ENCODE measurements at regions not wholly inside any gene's neighbourhood (a gene's known extent, or its start where the extent isn't known, plus 50 kb on each side); places are given as distances from the start of the nearest gene placed in this dataset.

- RAD21 ChIA-PET (ENCODE audit: low non-redundant PET in 1 of 2, low total read pairs in 2 of 2, uncharacterized antibody in 2 of 2, unreplicated experiment in 2 of 2) = no interaction called here
- DNase-seq (ENCODE audit: low read depth, low spot score) = no peak
- Histone ChIP-seq H3K4me2 (ENCODE audit: low read length) (no peak overlapping the region), H2AFZ (ENCODE audit: low read depth, low read length, poor library complexity, severe bottlenecking) (no peak overlapping the region), H4K20me1 (ENCODE audit: insufficient read depth) (no peaks in the 10 kb centered on the region), H3K27ac (ENCODE audit: low read depth, low read length) (no peak overlapping the region), H3K79me2 (ENCODE audit: insufficient read depth, low read length) (no peaks in the 10 kb centered on the region), H3K4me3 (replicated peaks in 1 of 2; ENCODE audit: low read depth in 1 of 2, low read length in 2 of 2) (no peak overlapping the region), H3K9me3 (ENCODE audit: control insufficient read depth in 1 of 2, insufficient read depth in 1 of 2, low read depth in 1 of 2, low read length in 2 of 2) (peaks cover 13 to 14% of the 10 kb centered on the region in 2 experiments; a peak in 2 of 4 replicates), H3K9me2 (ENCODE audit: insufficient read depth) (no peaks in the 10 kb centered on the region), H3K36me3 (ENCODE audit: control insufficient read depth in 1 of 2, insufficient read depth in 2 of 2, low read length in 2 of 2) (no peaks in the 10 kb centered on the region), H3K9ac (ENCODE audit: low read length) (no peak overlapping the region), H3K4me1 (ENCODE audit: control insufficient read depth in 1 of 2, insufficient read depth in 2 of 2, low read length in 2 of 2) (no peaks in the 10 kb centered on the region), H3K27me3 (ENCODE audit: insufficient read depth, low read length) (no peaks in the 10 kb centered on the region)
- intact Hi-C loops (cut with micrococcal nuclease) = no loop called here
- ATAC-seq = no peak
- TF ChIP-seq ELF1 (IDR thresholded peaks at IDR 0.05; ENCODE audit: borderline replicate concordance, low read depth) = no peak
- no peak for TF ChIP-seq ZFX (IDR thresholded peaks at IDR 0.05)
- no peak for TF ChIP-seq RAD21 (IDR thresholded peaks at IDR 0.05; ENCODE audit: low read depth)
- TF ChIP-seq TCF7L2 (IDR thresholded peaks at IDR 0.05; ENCODE audit: borderline replicate concordance, extremely low read depth, insufficient read depth, insufficient read length) = no peak
- TF ChIP-seq CBX3 (IDR thresholded peaks at IDR 0.05; ENCODE audit: low read depth) = no peak
- no peak for TF ChIP-seq POLR2A (IDR thresholded peaks at IDR 0.05; ENCODE audit: borderline replicate concordance, extremely low read depth, insufficient read depth, insufficient read length)
- TF ChIP-seq CEBPB (IDR thresholded peaks at IDR 0.05; ENCODE audit: low read depth) = no peak
- TF ChIP-seq EZH2 (IDR thresholded peaks at IDR 0.05) = no peak
- no peak for TF ChIP-seq YY1 (IDR thresholded peaks at IDR 0.05; ENCODE audit: extremely low read depth, insufficient replicate concordance, low read depth, low read length)
- TF ChIP-seq, protein P1, sequence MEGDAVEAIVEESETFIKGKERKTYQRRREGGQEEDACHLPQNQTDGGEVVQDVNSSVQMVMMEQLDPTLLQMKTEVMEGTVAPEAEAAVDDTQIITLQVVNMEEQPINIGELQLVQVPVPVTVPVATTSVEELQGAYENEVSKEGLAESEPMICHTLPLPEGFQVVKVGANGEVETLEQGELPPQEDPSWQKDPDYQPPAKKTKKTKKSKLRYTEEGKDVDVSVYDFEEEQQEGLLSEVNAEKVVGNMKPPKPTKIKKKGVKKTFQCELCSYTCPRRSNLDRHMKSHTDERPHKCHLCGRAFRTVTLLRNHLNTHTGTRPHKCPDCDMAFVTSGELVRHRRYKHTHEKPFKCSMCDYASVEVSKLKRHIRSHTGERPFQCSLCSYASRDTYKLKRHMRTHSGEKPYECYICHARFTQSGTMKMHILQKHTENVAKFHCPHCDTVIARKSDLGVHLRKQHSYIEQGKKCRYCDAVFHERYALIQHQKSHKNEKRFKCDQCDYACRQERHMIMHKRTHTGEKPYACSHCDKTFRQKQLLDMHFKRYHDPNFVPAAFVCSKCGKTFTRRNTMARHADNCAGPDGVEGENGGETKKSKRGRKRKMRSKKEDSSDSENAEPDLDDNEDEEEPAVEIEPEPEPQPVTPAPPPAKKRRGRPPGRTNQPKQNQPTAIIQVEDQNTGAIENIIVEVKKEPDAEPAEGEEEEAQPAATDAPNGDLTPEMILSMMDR (IDR thresholded peaks at IDR 0.05 in 2 of 3, conservative IDR thresholded peaks at IDR 0.05 in 1 of 3; ENCODE audit: borderline replicate concordance in 1 of 3, insufficient read depth in 1 of 3, low read depth in 2 of 3, low read length in 2 of 3) = no peak
- TF ChIP-seq, protein P2, sequence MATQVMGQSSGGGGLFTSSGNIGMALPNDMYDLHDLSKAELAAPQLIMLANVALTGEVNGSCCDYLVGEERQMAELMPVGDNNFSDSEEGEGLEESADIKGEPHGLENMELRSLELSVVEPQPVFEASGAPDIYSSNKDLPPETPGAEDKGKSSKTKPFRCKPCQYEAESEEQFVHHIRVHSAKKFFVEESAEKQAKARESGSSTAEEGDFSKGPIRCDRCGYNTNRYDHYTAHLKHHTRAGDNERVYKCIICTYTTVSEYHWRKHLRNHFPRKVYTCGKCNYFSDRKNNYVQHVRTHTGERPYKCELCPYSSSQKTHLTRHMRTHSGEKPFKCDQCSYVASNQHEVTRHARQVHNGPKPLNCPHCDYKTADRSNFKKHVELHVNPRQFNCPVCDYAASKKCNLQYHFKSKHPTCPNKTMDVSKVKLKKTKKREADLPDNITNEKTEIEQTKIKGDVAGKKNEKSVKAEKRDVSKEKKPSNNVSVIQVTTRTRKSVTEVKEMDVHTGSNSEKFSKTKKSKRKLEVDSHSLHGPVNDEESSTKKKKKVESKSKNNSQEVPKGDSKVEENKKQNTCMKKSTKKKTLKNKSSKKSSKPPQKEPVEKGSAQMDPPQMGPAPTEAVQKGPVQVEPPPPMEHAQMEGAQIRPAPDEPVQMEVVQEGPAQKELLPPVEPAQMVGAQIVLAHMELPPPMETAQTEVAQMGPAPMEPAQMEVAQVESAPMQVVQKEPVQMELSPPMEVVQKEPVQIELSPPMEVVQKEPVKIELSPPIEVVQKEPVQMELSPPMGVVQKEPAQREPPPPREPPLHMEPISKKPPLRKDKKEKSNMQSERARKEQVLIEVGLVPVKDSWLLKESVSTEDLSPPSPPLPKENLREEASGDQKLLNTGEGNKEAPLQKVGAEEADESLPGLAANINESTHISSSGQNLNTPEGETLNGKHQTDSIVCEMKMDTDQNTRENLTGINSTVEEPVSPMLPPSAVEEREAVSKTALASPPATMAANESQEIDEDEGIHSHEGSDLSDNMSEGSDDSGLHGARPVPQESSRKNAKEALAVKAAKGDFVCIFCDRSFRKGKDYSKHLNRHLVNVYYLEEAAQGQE (IDR thresholded peaks at IDR 0.05; ENCODE audit: low read depth) = no peak
- TF ChIP-seq POLR2AphosphoS5 (IDR thresholded peaks at IDR 0.05; ENCODE audit: low read depth, low read length) = no peak
- no peak for TF ChIP-seq SP1 (IDR thresholded peaks at IDR 0.05; ENCODE audit: low read depth)
- TF ChIP-seq ZNF274 (IDR thresholded peaks at IDR 0.05; ENCODE audit: low read depth, low read length) = no peak
- TF ChIP-seq ATF3 (IDR thresholded peaks at IDR 0.05) = no peak
- no peak for TF ChIP-seq SIN3A (IDR thresholded peaks at IDR 0.05; ENCODE audit: low read depth)
- no peak for TF ChIP-seq EGR1 (IDR thresholded peaks at IDR 0.05; ENCODE audit: low read depth)
- TF ChIP-seq, protein P3, sequence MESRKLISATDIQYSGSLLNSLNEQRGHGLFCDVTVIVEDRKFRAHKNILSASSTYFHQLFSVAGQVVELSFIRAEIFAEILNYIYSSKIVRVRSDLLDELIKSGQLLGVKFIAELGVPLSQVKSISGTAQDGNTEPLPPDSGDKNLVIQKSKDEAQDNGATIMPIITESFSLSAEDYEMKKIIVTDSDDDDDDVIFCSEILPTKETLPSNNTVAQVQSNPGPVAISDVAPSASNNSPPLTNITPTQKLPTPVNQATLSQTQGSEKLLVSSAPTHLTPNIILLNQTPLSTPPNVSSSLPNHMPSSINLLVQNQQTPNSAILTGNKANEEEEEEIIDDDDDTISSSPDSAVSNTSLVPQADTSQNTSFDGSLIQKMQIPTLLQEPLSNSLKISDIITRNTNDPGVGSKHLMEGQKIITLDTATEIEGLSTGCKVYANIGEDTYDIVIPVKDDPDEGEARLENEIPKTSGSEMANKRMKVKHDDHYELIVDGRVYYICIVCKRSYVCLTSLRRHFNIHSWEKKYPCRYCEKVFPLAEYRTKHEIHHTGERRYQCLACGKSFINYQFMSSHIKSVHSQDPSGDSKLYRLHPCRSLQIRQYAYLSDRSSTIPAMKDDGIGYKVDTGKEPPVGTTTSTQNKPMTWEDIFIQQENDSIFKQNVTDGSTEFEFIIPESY (IDR thresholded peaks at IDR 0.05; ENCODE audit: extremely low read depth, insufficient replicate concordance, low read length) = no peak
- no peak for TF ChIP-seq JUND (IDR thresholded peaks at IDR 0.05)
- CTCF ChIA-PET = no interaction called here
- POLR2A ChIA-PET = no interaction called here
- no TSS peak for BruUV-seq (replicated peaks)
Measured at GRCh38 chr3:83863380-83863779, 1095.4 kb upstream of the CADM2 start.
